ENCODE measurements at regions not wholly inside any gene's neighbourhood (a gene's known extent, or its start where the extent isn't known, plus 50 kb on each side); places are given as distances from the start of the nearest gene placed in this dataset.

- DNase-seq, result peak; percentile 80
Observed at GRCh38 chr6:109315341-109316110, 66.7 kb downstream of the CD164 start.

DNA sequence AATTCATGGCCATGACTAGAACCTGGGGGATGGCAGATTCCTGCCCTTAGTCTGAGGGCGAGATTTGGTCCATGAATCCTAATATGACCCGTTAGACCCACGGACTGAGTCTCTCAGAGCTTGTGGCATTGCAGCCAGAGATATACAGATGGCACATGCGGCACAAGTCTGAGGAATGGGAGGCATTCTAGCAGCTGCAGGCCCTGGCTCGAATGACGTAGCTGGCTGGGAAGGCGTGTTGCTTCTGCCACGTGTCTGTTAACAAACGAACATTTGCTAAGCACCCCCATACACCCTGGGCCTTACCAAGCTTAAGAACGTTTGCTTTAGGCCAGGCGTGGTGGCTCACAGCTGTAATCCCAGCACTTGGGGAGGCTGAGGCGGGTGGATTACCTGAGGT, 68.0 kb downstream of the CD164 start:
- DNase-seq, result peak; percentile 92

GRCh38 chr6:109313139-109313538, 69.1 kb downstream of the CD164 start:
- no peak for DNase-seq

GRCh38 chr6:109311471-109311870, 70.8 kb downstream of the CD164 start:
- DNase-seq, result no peak

GRCh38 chr6:109309917-109310316, 72.3 kb downstream of the CD164 start:
- DNase-seq, result no peak

DNA sequence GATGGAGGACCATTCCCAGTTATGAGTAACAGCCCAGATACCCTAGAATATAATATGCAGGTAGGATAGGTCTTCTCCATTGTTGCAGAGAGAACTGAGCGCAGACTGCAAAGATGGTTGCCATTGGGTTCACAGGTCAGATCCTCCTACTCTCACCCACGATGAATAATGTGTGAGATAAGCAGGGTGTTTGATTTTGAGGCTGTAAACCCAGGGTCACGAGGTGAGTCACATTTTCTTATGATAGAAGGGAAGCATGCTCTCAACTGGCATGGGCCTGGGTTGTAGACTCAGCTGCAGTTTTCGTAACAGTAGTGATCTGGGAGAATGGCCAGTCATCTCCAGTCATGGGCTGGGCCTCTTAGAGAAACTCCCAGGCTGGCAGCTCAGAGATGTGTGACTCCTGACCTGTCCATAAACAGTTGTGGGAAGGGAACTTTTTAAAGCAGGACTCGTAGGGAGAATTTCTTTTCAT, 74.2 kb downstream of the CD164 start:
- DNase-seq, result no peak

GRCh38 chr6:109306733-109307132, 75.5 kb downstream of the CD164 start:
- no peak for DNase-seq

GRCh38 chr6:109305028-109305427, 77.2 kb downstream of the CD164 start:
- DNase-seq, result no peak

GRCh38 chr6:109304284-109305015, 77.8 kb downstream of the CD164 start:
- no peak for DNase-seq

DNA sequence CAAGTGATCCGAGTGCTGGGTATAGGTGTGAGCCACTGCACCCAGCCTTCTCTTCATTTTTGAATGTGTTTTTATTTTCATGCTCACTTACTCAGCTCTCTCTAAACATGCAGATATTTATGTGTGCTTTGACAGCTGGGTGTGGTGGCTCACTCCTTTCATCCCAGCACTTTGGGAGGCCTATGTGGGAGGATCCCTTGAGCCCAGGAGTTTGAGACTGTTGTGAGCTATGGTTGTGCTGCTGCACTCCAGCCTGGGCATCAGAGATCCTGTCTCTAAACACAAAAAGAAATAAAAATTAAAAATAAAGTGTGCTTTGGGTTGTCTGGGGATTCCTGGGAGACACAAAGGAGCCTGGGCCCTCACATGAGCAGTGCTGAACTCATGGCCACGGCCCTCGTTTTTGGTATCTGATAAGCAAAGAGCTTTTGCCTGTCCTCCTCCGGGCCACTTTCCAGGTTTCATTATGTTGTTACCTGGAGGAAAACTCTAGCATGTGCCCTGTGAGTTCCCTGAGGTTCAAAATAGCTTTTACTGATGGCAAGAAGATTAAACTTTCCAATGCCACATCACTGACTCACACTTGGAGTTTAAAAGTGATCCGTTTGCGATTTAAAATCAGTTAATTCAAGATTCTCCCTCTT, 78.5 kb downstream of the CD164 start:
- DNase-seq, result no peak

- no peak for DNase-seq
Observed at GRCh38 chr6:109303164-109303563, 79.1 kb downstream of the CD164 start.

- DNase-seq, result no peak
Observed at GRCh38 chr6:109302176-109302575, 80.1 kb downstream of the CD164 start.

GRCh38 chr6:109301418-109301817, 80.8 kb downstream of the CD164 start:
- DNase-seq, result no peak

- no peak for DNase-seq
Observed at GRCh38 chr6:109300874-109301273, 81.4 kb downstream of the CD164 start.

DNA sequence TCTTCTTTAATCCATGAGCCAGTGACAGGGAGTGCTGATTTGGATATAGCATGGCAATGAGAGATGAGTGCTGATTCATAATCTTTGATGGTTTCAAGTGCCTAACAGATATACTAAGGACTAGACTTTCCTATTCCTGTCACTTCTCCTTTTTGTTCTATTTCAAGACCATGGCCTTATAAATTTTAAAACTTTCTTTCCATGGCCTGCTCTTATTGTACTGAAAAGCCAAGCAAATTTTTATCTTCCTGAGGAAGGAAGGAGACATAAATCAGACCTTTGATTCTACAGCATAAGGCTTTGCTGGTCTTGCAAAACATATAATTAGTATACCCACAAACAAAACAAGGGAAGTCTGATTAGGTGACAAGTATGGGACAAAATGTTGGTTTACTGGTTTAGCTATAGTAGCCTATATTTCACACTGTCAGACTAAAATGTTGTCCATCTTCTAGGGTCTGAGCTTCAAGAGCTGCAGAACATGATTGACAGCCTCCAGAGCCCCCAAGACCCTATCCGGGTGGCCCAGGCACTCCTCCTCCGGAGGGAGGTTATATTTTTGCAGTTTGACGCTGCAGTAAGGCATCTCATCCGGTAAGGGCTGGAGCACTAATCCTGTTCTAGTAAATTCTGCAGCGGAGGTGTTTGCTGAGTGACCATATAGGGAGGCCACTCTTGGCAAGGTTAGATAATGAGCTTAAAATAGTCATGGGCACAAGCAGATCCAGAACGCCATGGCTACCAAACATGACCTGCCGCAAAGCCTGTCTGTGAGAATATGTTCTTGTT, 82.3 kb downstream of the CD164 start:
- DNase-seq, result peak; percentile 56

GRCh38 chr6:109299265-109299607, 83.0 kb downstream of the CD164 start:
- no peak for DNase-seq

GRCh38 chr6:109298605-109299264, 83.5 kb downstream of the CD164 start:
- peak; percentile 66 for DNase-seq

GRCh38 chr6:109297406-109298110, 84.7 kb downstream of the CD164 start:
- no peak for DNase-seq

GRCh38 chr6:109296971-109297372, 85.3 kb downstream of the CD164 start:
- DNase-seq, result peak; percentile 39

DNA sequence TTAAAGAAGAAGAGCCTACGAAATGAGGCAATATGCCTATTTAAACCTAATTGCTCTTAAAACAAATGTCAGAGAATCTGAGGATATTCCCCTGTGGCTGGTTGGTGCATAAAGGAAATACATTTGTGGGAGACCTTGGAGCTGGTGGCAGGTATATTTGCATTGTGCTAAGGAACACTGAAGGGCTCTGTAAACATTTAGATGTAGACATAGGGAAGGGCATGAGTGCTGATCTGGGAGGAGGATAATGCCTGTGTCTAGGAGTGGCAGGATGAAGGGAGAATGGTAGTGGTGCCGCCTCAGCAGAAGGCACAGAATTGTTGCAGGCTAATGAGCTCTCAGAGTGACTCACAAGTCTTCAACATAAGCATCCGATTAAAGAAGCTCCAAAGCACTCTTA, 85.8 kb downstream of the CD164 start:
- DNase-seq, result no peak

- no peak for DNase-seq
Observed at GRCh38 chr6:109295774-109296156, 86.5 kb downstream of the CD164 start.

Measured in tongue (tissue), 1 donor.